DMS53 (cell line): ENCODE measurements at regions not wholly inside any gene's neighbourhood (a gene's known extent, or its start where the extent isn't known, plus 50 kb on each side); places are given as distances from the start of the nearest gene placed in this dataset.

Source experiments
- DNase-seq: peaks from one replicate; lab custom pipeline; 2025; lab: John Stamatoyannopoulos, UW

DNA sequence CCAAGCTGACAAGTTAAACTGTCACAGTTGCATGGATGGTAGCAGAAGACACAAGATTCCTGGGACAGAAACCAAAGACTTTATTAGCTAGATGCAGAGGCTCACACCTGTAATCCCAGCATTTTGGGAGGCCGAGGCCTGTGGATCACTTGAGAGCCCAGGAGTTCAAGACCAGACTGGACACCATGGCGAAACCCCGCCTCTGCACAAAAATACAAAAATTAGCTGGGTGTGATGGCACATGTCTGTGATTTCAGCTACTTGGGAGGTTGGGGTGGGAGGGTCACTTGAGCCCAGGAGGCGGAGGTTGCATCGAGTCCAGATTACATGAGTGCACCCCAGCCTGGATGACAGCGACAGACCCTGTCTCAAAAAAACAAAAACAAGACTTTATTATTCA lies 346.6 kb downstream of the IRS2 start:
- DNase-seq = no peak

GRCh38 chr13:109436841-109437240 lies 349.5 kb downstream of the IRS2 start:
- no peak for DNase-seq

DNA sequence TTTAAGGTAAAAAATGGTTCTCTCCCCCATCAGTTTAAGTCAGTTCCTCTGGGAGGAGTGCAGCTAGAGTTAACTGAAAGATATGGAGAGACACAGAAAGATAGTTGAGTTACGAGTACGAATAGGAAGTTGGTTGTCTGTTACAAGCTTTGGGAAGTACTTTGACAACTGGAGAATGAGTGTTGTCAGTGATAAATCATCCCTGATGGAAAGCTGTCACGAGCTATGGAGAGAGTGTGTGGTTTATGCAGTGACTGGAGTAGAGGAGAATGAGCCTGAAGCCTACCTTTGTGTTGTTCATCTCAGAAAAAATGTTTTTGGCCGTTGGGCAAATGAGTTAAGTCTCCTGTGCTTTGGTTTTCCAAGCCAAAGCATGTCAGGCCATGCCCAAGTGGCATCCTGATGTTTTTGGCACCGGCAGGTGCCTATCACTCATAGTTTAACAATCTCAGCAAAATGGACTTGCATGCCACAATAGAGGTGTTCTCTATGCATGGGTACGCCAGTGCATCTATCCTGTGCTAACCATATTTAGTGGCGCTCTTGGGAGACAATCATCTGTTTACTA lies 350.2 kb downstream of the IRS2 start:
- DNase-seq = no peak

GRCh38 chr13:109431217-109431616 lies 355.2 kb downstream of the IRS2 start:
- DNase-seq = no peak

DNA sequence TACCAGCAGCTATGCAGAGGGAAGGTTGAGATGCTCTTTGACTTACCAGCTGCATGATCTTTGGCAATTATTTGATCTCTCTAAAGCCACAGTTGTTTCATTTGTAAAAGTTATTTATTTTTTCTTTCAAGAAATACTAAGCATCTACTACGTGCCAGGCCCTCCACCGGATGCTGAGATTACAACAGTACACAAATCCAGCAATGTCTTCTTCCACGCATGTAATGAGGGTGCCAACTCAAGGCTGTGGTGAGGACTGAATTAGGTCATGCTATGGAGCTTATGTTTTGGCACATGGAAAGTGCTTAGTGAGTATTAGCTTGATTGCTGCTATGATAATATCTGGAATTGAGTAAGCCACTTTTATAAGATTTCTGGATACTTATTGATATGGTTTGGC lies 358.2 kb downstream of the IRS2 start:
- no peak for DNase-seq

DNA sequence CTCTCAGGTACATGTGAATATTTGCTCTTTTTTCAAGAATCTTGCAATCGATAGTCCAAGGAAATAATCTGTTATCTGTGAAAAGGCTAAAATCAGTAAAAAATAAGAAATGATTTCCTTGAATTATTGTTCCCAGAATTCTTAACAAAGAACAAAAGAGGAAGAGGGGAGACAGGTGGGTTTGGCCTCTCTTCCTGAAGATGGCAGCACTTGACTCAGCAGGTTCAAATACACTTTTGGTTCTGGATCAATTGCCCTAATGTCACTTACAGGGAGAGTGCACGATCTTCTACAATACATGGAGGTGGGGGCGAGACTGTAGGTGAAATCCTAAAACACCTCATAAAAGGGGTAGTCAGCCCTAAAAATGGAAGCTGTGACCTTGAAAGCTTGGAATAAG lies 358.7 kb downstream of the IRS2 start:
- DNase-seq = no peak

- DNase-seq = no peak
Observed at GRCh38 chr13:109427148-109427547, 359.2 kb downstream of the IRS2 start.

DNA sequence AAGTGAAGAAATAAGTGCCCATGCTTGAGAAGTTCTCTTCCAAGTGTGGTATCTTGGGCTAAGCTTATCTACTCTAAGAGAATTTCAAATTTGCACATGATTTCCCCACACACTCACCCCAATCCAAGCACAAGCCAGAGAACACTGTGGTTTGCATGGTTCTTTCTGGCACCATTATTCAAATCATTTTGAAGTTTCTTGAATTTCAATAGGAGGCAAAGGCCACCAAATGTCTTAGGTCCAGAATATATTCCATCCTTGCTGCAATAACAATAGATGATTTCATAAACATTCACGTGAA lies 359.7 kb downstream of the IRS2 start:
- DNase-seq = no peak

- no peak for DNase-seq
Observed at GRCh38 chr13:109425821-109426689, 360.3 kb downstream of the IRS2 start.

DNA sequence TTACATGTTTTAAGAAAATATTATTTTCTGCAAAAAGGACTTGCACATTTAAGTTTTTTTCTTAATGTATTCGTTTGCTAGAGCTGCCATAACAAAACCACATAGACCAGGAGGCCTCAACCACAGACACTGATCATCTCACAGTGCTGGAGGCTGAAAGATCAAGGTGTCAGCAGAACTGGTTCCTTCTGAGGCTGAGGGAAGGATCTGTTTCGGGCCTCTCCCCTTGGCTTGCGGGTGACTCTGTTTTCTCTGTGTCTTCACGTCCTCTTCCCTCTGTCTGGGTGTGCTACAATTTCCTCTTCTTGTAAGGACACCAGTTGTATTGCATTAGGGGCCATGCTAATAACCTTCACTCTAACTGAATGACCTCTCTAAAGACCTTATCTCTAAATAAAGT lies 364.2 kb downstream of the IRS2 start:
- no peak for DNase-seq

- no peak for DNase-seq
Observed at GRCh38 chr13:109419896-109420295, 366.5 kb downstream of the IRS2 start.

GRCh38 chr13:109418111-109418510 lies 368.3 kb downstream of the IRS2 start:
- DNase-seq = no peak

DNA sequence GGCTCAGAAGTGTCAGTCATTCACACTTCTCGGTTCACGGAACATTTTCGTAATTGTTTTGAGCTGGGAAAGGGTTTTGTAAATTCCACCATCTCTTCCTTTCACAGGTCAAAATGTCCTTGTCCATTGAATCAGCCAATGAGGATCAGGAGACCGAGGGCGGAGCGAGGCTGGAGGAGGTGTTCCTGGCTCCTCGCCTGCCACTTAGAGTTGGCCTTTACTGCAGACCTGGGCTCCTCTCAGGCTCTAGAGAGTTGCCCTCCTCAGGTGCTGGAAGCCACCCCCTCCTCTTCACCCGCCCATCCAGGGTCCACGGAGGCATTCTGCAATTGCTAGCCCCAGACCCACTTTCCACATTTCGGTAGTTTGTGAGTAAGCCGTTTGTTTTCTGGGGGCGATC lies 370.4 kb downstream of the IRS2 start:
- no peak for DNase-seq

DNA sequence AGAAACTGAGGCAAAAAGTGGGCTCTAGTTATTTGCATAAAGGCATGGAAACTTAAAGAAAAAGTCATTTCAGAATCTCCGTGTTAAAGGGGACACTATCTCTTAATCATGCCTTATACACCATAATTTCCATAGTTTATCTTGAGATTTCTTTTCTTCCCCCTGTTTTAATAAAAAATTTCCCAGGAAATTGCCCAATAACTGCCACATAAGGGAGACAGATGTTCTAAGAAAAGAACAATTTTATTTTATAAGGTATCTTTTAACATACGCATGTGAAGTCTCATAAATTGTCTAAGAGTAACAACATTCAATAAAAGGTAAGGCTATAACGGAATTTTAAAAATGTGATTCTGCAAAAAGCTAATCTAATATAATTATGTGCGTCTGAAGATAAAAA lies 371.3 kb downstream of the IRS2 start:
- DNase-seq = no peak

GRCh38 chr13:109412283-109412901 lies 374.0 kb downstream of the IRS2 start:
- DNase-seq = peak; percentile 83

- no peak for DNase-seq
Observed at GRCh38 chr13:109410868-109411267, 375.5 kb downstream of the IRS2 start.

GRCh38 chr13:109408591-109409382 lies 377.6 kb downstream of the IRS2 start:
- DNase-seq = no peak

- no peak for DNase-seq
Observed at GRCh38 chr13:109406376-109406992, 379.9 kb downstream of the IRS2 start.

GRCh38 chr13:109403012-109403421 lies 383.4 kb downstream of the IRS2 start:
- DNase-seq = no peak

DNA sequence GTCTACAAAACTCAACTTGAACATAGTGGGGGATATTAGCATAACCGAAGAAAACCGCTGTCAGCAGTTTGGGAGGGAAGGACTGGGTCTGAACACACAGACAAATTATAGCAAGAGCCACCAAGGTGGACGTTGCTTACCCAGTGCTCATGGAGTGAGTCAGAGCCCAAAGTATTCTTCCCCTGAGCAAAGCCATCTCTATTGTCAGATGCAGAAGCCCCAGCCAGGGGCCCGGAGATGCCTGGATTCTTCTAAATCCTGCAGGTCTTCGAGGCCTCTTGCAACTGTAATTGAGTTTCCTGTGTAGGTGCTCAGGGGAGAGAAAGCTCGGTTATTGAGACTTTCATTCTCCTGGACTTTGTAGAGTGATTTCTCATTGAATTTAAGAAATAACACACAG lies 384.5 kb downstream of the IRS2 start:
- DNase-seq = no peak

DNA sequence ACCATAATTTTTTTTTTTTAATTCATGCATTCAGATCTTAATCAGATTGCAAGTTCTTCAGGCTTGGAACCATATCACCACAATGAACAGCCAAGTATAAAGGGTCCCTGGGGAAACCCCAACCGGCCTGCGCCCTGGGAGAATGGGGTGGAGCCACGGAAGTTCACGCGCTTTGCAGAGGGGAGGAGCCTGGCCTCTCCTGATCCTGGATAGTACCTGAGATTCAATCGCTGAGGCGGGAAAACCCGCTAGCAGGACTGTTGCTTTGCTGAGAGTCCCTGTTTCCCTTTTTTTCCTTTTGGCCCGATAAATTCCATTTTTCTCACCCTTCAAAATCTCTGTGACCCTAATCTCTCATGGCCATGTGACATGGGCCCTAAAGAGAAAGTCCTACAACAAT lies 385.1 kb downstream of the IRS2 start:
- no peak for DNase-seq

DNA sequence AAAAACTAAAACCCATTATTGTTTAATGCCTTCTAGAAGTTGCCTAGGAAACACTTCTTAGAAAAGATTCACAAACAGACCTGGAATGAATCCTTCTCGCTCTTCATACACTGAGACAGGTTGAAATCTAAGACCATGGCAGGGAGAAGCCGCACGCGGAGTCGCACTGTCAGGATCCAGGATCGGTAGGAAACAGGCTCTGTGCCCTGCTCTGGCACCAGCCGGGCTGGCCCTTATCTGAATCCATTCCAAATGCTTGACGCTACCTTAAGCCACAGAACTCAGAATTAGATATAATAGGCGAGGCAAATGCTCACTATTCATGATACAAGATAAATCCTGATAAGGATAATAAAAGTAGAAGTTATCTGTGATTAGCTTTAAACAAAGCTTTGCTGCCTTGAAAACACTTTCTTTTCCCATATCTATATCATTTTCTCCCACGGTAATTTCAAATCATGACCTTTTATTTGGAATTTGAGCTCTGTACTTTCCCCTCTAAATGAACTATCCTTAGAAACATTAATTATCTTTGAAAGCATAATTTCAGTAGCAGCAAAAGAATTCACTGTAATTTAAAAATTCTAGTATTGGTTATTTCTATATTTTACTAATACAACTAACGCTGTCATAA lies 385.6 kb downstream of the IRS2 start:
- DNase-seq = no peak
